Vagina (tissue), 2 donors: ENCODE measurements at regions not wholly inside any gene's neighbourhood (a gene's known extent, or its start where the extent isn't known, plus 50 kb on each side); places are given as distances from the start of the nearest gene placed in this dataset.

Experiments
- CTCF ChIP-seq, 3 experiments: fragments of 450-650 bp in 2 of 3; fragments of 200-600 bp in 1 of 3; sonication (generic) in 1 of 3; IDR thresholded peaks; one replicate each; pipeline ENCODE4 v1.5.1; 2017 to 2019; ENCODE audit warnings: antibody characterized with exemption in 3 of 3, mild to moderate bottlenecking in 2 of 3, moderate library complexity in 2 of 3
- POLR2A ChIP-seq, 2 donors: fragments of 450-650 bp; IDR thresholded peaks; one replicate each; pipeline ENCODE4 v1.6.1; 2017; ENCODE audit warnings: antibody characterized with exemption in 2 of 2, mild to moderate bottlenecking in 2 of 2, moderate library complexity in 2 of 2
- POLR2AphosphoS5 ChIP-seq, 2 donors: sonication (generic); formaldehyde crosslinking; IDR thresholded peaks; one replicate each; pipeline ENCODE4 v1.9.0; 2017; ENCODE audit warnings: antibody characterized with exemption in 2 of 2, mild to moderate bottlenecking in 2 of 2, low read depth in 1 of 2; ENCODE audit not compliant: insufficient read depth in 1 of 2

DNA sequence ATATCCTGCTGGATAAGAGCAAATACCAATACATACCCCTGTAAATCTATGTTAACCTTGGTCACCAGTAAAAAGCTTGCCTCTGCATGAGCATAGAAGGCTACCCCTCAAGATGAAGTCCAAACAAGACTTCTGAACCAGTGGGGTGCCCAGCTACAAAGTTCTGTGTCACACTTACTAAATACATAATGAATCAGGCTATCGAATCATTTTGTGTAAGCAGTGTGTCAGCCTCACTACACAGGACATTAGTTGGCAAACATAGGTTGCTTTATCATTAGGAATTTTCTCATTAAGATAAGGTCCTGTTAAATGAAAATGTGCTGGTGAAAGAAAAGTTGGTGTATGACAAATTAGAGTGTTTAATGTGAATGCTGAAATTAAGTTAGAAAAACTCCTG is 452.0 kb downstream of the MFSD1 start:
- TF ChIP-seq CTCF (IDR thresholded peaks at IDR 0.05) (no peak), POLR2AphosphoS5 (IDR thresholded peaks at IDR 0.05; ENCODE audit: insufficient read depth in 1 of 2, low read depth in 1 of 2) (no peak), POLR2A (IDR thresholded peaks at IDR 0.05) (no peak)
